GM21737 (cell line): ENCODE measurements at regions not wholly inside any gene's neighbourhood (a gene's known extent, or its start where the extent isn't known, plus 50 kb on each side); places are given as distances from the start of the nearest gene placed in this dataset.

ENCODE experiments used
- ATAC-seq: cut with Tn5 transposase; IDR thresholded peaks from one replicate; pipeline ENCODE4 v1.9.1; 2021; ENCODE audit warnings: mild to moderate bottlenecking, moderate library complexity; ENCODE audit not compliant: unreplicated experiment

GRCh38 chr10:21100871-21101514, 203.9 kb upstream of the NEBL start:
- no peak for ATAC-seq

- ATAC-seq: no peak
These were observed 203.1 kb upstream of the NEBL start for GRCh38 chr10:21100190-21100589.

- no peak for ATAC-seq
These were observed 202.4 kb upstream of the NEBL start for GRCh38 chr10:21099291-21100062.

- ATAC-seq: no peak
These were observed 200.8 kb upstream of the NEBL start for GRCh38 chr10:21097926-21098355.

GRCh38 chr10:21095494-21096055, 198.5 kb upstream of the NEBL start:
- no peak for ATAC-seq

GRCh38 chr10:21095073-21095472, 198.0 kb upstream of the NEBL start:
- no peak for ATAC-seq

GRCh38 chr10:21092683-21093524, 195.8 kb upstream of the NEBL start:
- ATAC-seq: no peak

GRCh38 chr10:21090609-21091082, 193.5 kb upstream of the NEBL start:
- ATAC-seq: no peak

GRCh38 chr10:21087476-21087875, 190.4 kb upstream of the NEBL start:
- no peak for ATAC-seq

- no peak for ATAC-seq
These were observed 187.6 kb upstream of the NEBL start for GRCh38 chr10:21084700-21085099.

- no peak for ATAC-seq
These were observed 186.8 kb upstream of the NEBL start for GRCh38 chr10:21083861-21084260.

GRCh38 chr10:21082206-21082605, 185.1 kb upstream of the NEBL start:
- ATAC-seq: no peak

- ATAC-seq: no peak
These were observed 183.2 kb upstream of the NEBL start for GRCh38 chr10:21080261-21080660.

- ATAC-seq: no peak
These were observed 182.2 kb upstream of the NEBL start for GRCh38 chr10:21079330-21079658.

GRCh38 chr10:21078410-21079329, 181.6 kb upstream of the NEBL start:
- ATAC-seq: peak; percentile 85

GRCh38 chr10:21077681-21078080, 180.6 kb upstream of the NEBL start:
- no peak for ATAC-seq

- no peak for ATAC-seq
These were observed 179.3 kb upstream of the NEBL start for GRCh38 chr10:21076381-21076780.

- no peak for ATAC-seq
These were observed 178.8 kb upstream of the NEBL start for GRCh38 chr10:21075880-21076279.

GRCh38 chr10:21071001-21071673, 174.0 kb upstream of the NEBL start:
- ATAC-seq: no peak
